ENCODE measurements at regions not wholly inside any gene's neighbourhood (a gene's known extent, or its start where the extent isn't known, plus 50 kb on each side); places are given as distances from the start of the nearest gene placed in this dataset.

DNA sequence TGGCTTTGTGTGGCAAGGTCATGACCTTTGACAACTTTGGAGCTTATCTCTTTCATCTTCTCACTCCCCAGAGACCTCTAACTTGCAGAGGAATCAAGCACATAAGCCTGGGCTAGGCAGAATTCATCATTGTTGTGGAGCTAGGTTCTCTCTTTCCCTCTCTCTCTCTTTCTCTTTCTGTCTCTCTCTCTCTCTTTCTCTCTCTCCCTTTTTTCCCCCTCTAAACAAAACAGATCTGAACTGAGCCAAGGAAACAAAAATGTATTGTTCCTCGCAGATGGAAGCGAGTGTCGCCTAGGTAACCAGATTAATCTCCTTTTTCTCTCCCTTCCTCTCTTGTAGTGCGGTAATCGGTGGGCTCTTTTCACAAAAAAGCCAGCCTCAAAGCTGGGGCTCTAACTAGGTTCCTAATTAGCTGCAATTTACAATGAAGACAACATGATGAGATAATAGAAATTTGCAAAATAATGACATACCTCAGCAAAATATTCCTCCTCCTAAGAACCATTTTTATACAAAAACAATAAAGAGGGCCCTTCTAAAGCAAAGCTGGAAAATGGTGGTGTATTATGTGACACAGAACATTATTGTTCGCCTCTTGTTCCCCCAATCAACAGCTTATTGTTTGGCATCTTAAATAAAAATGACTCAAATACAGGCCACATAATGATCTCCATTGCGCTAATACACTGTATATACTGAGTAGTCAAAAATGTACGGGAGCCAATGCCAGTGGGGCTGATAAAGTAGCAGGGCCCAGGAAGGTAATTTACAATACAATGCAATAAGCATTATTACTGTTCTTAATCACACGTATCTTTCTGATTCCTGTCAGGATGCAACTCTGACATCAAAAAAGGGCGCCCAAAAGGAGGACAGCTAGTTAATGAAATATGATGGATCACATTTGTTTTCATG, 65.7 kb upstream of the SOX5 start:
- TF ChIP-seq, protein P1, sequence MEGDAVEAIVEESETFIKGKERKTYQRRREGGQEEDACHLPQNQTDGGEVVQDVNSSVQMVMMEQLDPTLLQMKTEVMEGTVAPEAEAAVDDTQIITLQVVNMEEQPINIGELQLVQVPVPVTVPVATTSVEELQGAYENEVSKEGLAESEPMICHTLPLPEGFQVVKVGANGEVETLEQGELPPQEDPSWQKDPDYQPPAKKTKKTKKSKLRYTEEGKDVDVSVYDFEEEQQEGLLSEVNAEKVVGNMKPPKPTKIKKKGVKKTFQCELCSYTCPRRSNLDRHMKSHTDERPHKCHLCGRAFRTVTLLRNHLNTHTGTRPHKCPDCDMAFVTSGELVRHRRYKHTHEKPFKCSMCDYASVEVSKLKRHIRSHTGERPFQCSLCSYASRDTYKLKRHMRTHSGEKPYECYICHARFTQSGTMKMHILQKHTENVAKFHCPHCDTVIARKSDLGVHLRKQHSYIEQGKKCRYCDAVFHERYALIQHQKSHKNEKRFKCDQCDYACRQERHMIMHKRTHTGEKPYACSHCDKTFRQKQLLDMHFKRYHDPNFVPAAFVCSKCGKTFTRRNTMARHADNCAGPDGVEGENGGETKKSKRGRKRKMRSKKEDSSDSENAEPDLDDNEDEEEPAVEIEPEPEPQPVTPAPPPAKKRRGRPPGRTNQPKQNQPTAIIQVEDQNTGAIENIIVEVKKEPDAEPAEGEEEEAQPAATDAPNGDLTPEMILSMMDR (IDR thresholded peaks at IDR 0.05; ENCODE audit: insufficient read depth, low read depth, low read length), result no peak
- no peak for TF ChIP-seq EZH2 (IDR thresholded peaks at IDR 0.05; ENCODE audit: insufficient read depth, low read length)
